8988T (cell line): ENCODE measurements at regions not wholly inside any gene's neighbourhood (a gene's known extent, or its start where the extent isn't known, plus 50 kb on each side); places are given as distances from the start of the nearest gene placed in this dataset.

Source experiments
- DNase-seq: peaks from one replicate; pipeline ENCODE4 v3.0.0; 2011

- DNase-seq: no peak
Measured at GRCh38 chrX:39822133-39822748, 275.5 kb downstream of the BCOR start.

- DNase-seq: no peak
Measured at GRCh38 chrX:39823424-39823823, 274.3 kb downstream of the BCOR start.

- DNase-seq: no peak
Measured at GRCh38 chrX:39823854-39824253, 273.9 kb downstream of the BCOR start.

- DNase-seq: no peak
Measured at GRCh38 chrX:39826813-39827543, 270.8 kb downstream of the BCOR start.

GRCh38 chrX:39827951-39828350 lies 269.8 kb downstream of the BCOR start:
- DNase-seq: no peak

- DNase-seq: no peak
Measured at GRCh38 chrX:39828971-39829370, 268.8 kb downstream of the BCOR start.

GRCh38 chrX:39829965-39830364 lies 267.8 kb downstream of the BCOR start:
- no peak for DNase-seq

GRCh38 chrX:39830414-39830813 lies 267.3 kb downstream of the BCOR start:
- no peak for DNase-seq

- no peak for DNase-seq
Measured at GRCh38 chrX:39832211-39832610, 265.5 kb downstream of the BCOR start.

GRCh38 chrX:39834600-39834999 lies 263.2 kb downstream of the BCOR start:
- DNase-seq: no peak

- DNase-seq: no peak
Measured at GRCh38 chrX:39835241-39835640, 262.5 kb downstream of the BCOR start.

GRCh38 chrX:39835776-39836175 lies 262.0 kb downstream of the BCOR start:
- DNase-seq: no peak

GRCh38 chrX:39836802-39837420 lies 260.8 kb downstream of the BCOR start:
- DNase-seq: no peak

- DNase-seq: no peak
Measured at GRCh38 chrX:39837688-39838087, 260.1 kb downstream of the BCOR start.

GRCh38 chrX:39839371-39839770 lies 258.4 kb downstream of the BCOR start:
- DNase-seq: no peak

- DNase-seq: no peak
Measured at GRCh38 chrX:39840133-39840532, 257.6 kb downstream of the BCOR start.

GRCh38 chrX:39840581-39841093 lies 257.1 kb downstream of the BCOR start:
- DNase-seq: no peak

- DNase-seq: no peak
Measured at GRCh38 chrX:39841604-39842003, 256.2 kb downstream of the BCOR start.

- no peak for DNase-seq
Measured at GRCh38 chrX:39842281-39842973, 255.3 kb downstream of the BCOR start.

GRCh38 chrX:39843318-39843717 lies 254.4 kb downstream of the BCOR start:
- no peak for DNase-seq

GRCh38 chrX:39845233-39845632 lies 252.5 kb downstream of the BCOR start:
- no peak for DNase-seq

- DNase-seq: no peak
Measured at GRCh38 chrX:39846460-39846859, 251.3 kb downstream of the BCOR start.

GRCh38 chrX:39848243-39848642 lies 249.5 kb downstream of the BCOR start:
- no peak for DNase-seq

GRCh38 chrX:39848900-39849299 lies 248.9 kb downstream of the BCOR start:
- DNase-seq: no peak
